Fibroblast of skin of right biceps (primary cell): ENCODE measurements at regions not wholly inside any gene's neighbourhood (a gene's known extent, or its start where the extent isn't known, plus 50 kb on each side); places are given as distances from the start of the nearest gene placed in this dataset.
A peak's percentile ranks its signal among the peaks of the same experiment; 100 is the strongest.

Source experiments
- DNase-seq: peaks from one replicate; pipeline ENCODE4 v3.0.0-alpha.2; 2013

DNA sequence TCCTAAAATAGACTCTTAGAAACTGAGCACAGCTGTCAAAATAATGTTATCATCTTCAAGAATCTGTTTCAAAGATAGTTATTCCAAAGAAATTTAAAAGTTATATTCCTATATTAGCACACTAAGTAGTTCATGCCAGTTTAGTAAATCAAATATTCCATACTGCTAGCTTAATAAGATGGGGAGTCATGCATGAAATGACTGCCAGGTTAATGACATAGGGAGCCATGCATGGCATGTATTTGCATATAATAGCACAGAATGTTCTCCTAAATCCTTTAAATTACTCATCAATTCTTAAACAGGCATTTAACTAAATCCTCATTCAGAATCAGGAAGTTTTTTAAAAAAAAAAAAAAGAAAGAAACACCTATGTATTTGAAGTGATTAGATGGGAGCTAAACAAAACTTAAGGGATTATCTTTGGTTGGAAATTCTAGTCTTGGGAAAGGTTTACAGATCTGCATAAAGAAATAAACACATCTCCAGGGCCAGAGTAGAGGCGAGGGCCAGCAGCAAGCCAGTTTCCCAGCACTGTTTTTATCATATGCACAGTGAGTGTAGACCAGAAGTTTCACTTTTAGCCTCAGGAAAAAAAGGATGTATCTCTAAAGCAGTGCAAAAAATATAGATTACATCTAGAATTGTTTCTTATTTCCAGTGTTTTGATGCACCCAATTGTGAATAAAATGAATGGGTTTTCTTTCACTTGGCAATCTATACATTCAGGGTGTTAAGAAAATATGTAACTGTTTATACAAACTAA is 366.4 kb upstream of the AGTR1 start:
- DNase-seq: no peak

DNA sequence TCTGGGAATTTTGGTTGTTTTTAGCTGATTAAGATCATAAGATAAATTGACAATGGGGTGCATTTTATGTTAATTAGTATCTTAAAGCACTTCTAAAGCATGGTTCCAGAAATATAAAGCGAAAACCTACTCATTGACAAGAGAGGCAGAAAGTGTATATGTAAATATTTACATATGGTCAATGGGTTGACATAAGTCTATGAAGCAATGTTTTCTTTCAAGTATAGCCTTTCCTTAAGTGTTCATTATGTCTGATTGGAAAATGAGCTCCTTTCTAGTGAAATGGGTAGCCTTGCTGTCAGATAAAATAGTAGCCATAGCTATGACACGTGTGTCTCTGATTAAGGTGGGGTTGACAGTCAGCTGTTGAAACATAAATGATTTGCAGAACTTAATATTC is 365.2 kb upstream of the AGTR1 start:
- no peak for DNase-seq

DNA sequence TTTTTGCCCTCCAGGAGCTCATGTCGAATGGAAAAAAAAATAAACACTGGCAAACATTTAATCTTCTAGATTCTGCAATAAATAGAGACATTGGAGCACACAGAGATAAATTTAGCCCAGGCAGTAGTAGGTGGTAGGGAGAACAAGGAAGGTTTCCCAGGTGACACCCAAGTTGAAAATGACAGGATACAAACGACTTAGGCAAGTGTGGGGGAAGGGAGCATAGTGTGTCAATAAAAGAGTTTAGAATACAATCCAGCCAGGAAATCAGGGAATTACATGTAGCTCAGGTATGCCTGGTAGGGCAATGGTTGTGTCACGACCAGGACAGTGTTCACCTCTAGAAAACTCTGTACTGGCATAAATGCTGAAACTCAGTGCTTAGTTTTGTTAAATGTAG is 364.6 kb upstream of the AGTR1 start:
- DNase-seq: no peak

DNA sequence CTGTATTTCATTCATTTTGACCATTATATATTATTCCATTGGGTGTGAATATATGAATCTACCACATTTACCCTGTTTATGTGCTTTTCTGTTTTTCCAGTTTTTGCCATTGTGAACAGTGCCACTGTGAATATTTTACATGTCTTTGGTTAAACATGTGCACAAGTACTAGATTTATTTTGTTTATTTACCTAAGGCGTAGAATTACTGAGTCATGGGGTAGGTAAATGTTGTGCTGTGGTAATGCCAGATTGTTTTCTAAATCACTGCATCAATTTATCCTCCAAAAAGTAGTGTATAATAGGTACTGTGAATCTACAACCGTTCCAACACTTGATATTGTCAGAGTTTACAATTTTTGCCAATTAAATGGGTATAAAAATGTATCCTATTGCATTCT is 362.1 kb upstream of the AGTR1 start:
- no peak for DNase-seq

DNA sequence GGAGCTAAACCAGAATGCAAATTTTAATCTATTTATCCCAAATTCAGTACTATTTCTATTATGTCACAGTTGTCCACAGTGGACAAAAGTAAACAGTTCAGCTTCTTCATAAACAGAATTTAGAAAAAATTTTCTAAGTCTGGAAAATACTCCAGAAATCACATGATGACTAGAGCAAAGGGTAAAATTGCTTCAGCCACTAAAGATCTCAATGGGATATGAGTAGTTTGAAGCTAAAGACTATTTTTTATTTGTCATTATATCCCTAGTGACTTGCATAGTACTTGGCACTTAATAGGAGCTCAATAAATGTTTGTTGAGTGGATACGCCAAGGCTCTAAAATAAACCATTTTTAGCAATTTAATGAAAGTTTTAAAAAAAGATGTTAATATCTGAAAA is 354.3 kb upstream of the AGTR1 start:
- DNase-seq: no peak

DNA sequence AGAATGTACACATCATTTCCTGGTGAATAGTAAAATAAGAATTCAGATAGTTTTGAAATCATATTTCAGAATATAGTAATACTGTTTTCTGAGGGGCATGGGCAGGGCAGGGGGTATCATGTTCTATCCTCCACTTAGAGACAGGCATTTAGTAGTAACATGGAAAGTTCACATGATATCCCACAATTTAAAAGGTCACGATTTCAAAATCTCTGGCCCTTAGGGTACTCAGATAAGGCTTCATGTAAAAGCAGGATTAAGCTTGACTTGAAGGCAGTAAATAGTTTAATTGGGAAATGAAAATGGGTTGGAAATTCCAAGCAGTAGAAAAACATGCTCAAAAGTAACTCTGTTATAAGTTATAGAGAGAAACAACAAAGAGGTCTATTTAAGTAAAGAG is 353.2 kb upstream of the AGTR1 start:
- no peak for DNase-seq

DNA sequence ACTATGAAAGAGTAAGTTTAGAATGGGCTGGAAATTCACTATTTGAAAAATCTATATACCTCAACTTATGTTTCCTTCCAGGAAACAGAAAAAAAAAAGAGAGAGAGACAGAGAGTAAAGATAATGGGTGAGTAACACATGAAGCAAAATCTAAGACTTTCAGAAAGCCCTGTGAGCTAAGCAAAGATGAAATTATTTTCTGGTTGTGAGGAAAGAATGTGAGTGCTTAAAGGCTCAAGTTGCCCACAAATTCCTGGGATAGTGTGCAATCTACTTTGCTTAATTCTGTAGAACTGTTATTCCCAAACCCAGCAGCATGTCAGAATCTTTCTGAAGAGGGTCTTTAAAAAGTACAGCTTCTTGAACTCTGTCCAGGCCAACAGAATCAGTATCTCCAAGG is 337.7 kb upstream of the AGTR1 start:
- peak; percentile 79 for DNase-seq

DNA sequence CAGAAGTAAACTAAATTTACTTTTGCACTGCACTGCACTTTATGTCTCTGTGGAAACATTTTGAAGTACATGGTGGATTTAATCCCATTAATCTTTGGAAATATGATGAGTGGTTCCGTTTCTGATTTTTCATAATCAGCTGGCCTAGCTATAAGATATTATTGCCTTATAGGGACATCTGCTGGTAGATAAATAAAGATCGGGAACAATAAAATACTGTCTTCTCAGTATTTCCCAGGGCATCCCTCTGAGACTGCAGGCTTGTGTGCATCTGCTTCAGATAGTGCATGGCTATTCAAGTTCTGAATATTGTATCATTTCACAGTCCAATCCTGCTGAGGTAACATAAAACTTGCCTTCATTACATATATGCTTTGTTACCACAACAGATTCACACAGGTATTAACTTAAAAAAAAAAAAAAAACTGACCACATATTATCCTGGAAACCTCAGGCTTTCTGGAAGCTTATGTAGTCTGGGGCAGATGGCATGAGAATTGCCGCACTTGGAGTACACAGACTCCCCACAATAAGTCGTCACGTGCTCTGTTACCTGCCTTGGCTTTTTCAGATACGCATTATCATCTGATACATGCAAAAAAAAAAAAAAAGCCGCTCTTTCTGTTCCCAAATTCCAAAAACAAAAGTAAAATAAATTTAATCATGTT is 330.8 kb upstream of the AGTR1 start:
- DNase-seq: peak; percentile 34

DNA sequence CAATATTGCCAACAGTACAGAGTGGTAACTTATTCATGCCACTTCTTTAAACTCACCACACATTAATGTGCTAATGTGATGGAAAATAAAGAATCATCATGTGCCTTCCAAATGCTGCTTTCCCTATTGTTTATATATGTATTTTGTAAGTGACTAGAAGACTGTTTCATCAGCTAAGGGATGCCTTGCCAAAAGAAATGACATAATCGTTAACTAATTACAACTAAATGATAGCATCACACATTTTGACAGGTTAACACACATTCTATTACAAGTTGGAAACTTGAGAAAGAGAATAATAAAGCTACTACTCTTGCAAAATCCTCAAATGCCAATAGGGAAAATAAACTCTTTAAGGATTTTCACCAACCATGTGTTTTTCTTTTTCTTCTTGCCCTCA is 329.9 kb upstream of the AGTR1 start:
- DNase-seq: peak; percentile 33

DNA sequence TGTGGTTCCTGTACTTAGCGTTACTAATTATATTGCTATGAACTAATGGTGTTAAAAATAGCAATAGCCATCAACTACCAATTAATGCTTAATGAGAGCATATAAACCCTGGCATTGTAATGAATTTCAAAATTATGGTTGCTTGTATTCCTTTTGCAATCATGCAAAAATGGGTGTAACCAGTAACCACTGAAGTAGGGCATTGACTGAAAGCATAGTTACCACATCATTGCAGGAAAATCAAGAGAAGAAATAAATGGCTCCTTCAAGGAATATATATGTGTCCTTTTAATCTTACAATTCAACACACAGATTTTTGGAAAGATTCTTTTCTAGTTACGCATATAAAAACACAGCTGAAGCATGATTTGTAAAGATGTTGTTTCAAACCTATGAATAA is 328.3 kb upstream of the AGTR1 start:
- no peak for DNase-seq

DNA sequence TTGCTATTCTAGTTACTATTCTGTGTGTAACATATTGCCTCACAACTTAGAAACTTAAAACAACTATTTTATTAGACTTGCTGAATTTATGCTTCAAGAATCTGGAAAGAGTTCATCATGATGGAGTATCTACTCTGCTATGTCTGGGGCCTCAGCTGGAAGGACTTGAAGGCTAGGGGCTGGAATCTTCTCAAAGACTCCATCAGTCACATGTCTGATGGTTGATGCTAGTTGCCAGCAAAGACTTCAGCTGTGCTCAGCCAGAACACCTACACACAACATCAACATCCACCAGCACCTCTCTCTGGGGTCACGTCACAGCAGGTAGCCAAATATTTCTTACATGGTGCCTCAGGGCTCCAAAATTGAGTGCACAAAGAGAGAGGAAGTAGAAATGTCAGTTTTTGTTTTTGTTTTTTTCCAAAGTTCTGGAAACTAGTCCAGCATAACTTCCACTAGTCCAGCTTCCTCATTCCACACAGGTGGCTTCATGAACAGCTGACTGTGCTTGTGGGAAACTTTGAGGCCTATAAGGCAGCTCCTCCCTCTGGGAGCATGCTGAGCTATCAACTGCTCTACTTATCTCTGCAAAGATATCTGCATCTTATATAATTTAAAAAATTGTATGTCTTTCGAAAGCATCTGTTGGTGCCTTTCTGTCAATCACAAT is 325.4 kb upstream of the AGTR1 start:
- DNase-seq: peak; percentile 29

DNA sequence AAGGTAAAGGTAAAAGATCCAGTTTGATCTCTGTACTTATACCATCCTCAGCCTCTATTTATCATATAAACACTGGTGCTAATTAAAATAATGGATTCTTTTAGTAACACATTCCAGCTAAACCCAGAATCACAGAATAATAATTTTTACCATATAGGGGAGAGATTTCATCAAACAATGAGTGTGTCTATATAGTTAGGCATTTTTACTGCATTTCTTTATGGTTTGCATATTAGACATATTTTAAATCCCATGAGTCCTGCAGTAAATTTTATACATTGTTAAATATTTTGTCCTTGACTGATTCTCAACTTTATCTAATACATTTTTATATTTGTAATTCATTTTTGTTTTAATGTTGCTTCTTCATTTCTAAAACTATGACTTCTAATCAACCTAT is 323.7 kb upstream of the AGTR1 start:
- peak; percentile 56 for DNase-seq

DNA sequence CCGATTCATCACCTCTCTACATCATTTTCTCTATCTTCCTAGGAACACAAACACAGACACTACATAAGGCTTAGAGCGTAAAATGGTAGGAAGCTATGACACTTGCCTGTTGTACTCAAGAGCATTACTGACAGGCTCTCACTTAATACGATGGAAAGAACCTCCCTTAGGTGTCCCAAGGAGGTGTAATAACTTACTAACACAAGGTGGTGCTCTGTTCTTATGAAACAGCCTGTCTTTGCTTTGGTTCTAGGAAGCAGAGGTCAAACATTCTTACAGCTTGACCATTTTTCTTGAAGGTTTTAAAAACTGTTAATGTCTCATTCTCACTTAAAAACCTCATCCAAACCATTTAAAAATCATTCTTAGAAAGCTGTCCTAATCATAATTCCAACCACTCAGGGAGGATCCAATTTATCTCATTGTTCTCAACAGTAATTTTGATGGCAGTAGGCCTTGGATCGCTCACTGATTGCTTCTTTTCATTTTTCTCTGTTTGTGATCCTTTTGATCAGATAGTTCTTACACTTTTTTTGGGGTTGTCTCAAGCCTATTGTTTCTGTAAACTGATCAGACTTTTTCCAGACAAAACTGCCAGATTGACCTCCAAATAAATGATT is 317.8 kb upstream of the AGTR1 start:
- peak; percentile 68 for DNase-seq

DNA sequence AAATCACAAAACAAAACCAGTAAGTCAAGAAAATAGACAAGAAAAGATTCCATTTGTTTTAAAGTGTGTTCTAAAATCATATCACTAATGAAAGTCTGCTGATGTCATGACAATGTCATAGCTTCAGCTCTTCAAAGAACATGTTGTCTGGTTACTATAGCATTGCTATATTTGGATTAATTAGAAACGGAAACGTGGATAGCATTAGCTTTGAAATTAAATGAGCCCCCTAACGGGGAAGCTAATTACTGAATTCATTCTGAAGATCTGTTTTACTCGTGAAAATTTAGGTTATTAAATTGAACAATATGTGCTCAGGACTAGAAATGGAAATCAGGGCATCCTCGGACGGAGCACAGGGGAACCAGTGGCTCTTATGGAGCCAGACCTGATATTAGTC is 316.7 kb upstream of the AGTR1 start:
- no peak for DNase-seq

DNA sequence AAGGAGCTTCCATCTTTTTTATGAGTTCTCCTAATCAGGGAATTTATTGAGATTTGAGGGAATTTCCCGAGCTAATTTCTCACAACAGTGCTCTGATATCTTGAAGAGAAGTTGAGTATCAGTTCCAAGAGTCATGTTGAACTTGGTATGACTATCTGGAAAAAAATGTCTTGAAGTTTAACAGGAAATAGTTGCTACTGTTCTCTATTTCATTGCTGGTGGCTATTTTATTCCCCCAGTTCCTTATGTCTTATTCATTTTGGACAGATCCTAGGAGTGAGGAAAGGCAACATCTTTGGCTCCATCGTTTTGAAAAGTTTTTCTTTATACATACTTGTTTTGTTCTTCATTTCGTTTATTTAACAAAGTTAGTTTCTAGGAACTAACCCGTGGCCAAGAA is 307.8 kb upstream of the AGTR1 start:
- DNase-seq: peak; percentile 59

DNA sequence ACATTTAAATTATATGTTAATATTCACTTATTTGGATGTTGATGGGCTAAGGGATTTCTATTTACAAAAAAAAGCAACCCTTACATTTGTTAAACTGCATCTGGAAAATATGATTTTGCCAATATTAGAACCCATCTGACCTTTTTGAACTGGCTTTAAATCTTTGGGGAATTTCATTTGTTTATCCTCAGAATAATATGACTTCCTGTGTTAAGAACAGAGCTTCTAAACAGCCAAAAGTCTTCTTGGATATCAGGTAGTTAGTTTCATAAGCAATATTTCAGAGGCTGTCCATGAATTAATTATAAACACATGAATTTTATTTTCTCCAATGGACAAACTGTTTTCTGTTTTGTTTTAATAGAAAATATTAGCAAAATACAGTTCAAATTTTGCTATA is 301.9 kb upstream of the AGTR1 start:
- no peak for DNase-seq

DNA sequence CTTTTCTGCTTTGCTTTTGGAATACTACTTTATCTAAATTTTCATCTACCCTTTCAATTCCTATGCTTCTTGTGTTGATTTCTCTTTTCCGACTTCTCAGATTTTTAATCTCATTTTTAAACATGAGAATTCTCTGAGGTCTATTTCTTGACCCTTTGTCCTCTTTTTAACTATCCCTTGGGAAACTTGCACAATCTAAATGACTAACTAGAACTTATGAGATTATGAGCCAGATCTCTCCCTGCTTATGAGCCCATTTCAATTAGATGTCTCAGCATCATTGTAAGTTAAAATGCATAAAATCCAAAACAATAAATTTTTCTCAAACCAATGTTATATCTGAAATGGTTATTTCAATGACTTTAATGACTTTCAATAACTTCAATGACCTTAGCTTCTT is 296.9 kb upstream of the AGTR1 start:
- no peak for DNase-seq

DNA sequence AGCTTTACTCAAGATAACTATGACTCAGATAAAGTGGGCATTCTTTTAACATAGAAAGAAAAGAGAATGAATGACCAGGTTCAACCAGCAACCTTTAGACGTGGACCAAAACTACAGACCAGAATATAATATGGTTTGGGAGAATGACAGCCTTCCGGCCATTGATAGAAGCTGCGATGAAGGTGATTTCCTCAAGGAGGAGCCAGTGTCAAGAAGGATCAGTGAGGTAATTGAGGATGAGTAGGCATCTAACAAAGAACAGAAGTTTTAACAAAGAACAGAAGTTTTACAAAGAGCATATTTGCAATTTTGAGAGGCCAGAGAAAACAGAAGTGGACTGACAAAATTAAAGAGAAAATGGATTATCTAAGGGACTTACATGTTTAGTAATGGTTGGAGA is 289.0 kb upstream of the AGTR1 start:
- no peak for DNase-seq

DNA sequence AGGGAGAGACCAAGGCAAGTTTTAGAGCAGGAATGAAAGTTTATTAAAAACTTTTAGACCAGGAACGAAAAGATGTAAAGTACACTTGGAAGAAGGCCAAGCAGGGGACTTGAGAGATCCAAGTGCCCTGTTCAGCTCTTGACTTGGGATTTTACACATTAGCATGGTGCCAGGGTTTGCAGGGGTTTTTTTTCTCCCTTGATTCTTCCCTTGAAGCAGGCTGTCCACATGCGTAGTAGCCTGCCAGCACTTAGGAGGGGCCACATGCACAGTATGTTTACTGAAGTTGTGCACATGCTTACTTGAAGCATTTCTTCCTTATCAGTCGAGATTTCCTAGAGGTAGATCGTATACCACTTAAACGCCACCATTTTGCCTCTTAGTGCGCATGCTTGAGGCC is 277.5 kb upstream of the AGTR1 start:
- DNase-seq: no peak

DNA sequence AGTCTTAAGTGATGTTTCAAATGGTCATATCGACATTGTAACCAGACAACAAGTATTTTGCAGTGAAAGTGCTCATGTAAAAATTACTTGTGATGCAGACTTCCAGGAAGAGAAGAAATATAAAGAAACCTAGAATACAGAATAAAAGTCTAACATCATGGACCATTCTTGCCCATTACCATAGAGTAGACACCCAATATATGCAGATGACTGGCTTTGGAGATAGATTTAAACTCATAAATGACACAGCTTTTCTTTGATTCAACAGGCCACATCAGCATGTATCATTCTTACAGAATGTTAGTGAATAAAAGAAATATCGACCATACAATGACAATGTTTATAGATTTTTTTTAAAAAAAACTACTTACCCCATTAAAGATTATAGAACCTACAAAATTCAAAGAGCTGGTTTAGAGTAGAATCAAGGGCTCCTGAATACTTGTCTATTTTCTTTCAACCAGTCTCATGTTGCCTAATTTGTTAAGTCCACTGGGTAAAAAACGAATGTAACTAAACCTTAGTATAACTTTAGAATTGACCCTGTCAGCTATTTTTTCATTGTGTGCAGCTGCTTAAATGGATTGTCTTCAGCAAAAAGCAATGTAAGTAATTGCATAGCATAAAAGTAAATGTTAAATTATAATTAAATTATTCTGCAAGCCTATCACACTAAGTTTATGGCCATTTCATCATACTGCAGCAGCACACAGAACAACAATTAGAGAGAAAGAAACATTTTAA is 268.7 kb upstream of the AGTR1 start:
- no peak for DNase-seq

DNA sequence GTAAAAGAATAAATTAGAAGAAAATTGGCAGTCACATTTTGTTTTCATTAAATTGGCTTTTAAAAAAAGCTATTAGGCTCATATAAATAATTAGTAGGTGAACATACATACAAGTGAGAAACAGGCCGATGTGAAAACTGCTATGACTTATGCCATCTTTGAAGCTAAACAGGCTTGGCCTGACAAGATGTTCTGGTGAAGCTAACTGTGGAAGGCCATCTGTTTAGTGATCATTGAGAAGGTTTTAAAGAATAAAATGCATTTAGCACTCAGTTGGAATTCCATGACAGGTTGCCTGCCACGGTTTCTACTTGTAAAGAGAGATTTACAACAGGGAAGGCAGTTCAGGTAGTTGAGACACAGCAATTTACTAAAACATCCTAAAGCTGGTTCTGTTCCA is 264.0 kb upstream of the AGTR1 start:
- no peak for DNase-seq

DNA sequence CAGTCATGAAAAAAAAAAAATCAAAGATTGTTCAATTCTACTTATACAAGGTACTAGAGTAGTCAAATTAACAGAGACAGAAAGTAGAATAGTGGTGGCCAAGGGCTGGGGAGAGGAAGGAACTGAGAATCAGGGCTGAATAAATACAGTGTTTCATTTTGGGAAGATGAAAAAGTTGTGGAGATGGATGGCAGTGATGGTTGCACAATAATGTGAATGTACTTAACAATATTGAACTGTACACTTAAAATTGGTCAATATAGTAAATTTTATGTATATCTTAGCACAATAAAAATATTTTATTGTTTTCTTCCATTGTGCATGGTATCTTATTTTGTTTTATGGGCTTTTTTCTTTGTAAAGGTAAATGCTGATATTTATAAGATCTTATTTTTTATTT is 262.2 kb upstream of the AGTR1 start:
- no peak for DNase-seq

DNA sequence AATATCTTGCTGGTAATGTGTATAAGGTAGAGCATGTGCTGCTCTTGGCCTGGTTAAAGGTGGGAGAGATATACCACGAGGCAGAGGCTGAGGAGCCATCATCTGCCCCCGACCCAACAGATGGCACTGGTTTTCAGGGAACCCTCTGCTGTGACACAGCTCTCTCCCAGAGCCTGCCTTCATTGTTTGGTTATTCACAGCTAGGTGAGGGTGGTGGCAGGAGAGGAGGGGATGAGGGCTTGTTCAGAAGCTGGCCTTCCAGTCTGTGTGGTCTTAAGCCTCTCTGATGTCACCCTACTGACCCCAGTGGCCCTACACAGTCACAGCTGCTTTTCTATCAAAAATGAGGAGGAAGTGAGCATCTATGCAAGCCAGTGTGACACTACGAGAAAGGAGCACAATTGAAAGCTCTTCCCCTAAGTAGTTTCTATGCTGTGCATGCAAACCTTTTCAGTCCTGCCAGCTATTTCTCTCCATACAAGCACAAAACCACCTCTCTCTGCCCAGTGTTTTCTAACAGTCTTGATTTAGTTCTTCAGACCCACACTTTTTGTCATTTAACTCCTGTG is 258.4 kb upstream of the AGTR1 start:
- no peak for DNase-seq
